ENCODE measurements at regions not wholly inside any gene's neighbourhood (a gene's known extent, or its start where the extent isn't known, plus 50 kb on each side); places are given as distances from the start of the nearest gene placed in this dataset.

GRCh38 chr1:193753038-193753756, 566.8 kb upstream of the B3GALT2 start:
- Histone ChIP-seq H3K9me3 (ENCODE audit: control insufficient read depth in 2 of 2, insufficient read depth in 1 of 2, low read length in 1 of 2) (no peaks in the 10 kb centered on the region), H3K4me1 (ENCODE audit: control insufficient read depth in 2 of 2, insufficient read depth in 2 of 2, low read length in 2 of 2) (no peaks in the 10 kb centered on the region), H3K36me3 (ENCODE audit: control insufficient read depth in 2 of 2, insufficient read depth in 2 of 2, low read length in 1 of 2) (no peaks in the 10 kb centered on the region), H3K27me3 (ENCODE audit: control insufficient read depth in 2 of 2, insufficient read depth in 1 of 2, low read length in 1 of 2) (no peaks in the 10 kb centered on the region), H3K27ac (ENCODE audit: low read depth in 1 of 2, low read length in 1 of 2) (no peak overlapping the region), H3K4me3 (ENCODE audit: low read length in 2 of 2) (no peak overlapping the region)
- no peak for DNase-seq (ENCODE audit: low read depth in 6 of 9, low spot score in 9 of 9)
- 96% methylated on average over 5 of the region's 5 CpGs for WGBS

- WGBS, result 98% methylated on average over 2 of the region's 2 CpGs
- H3K36me3 ChIP-seq (ENCODE audit: control insufficient read depth in 2 of 2, insufficient read depth in 2 of 2, low read length in 1 of 2), result no peaks in the 10 kb centered on the region
- no peaks in the 10 kb centered on the region for H3K4me1 ChIP-seq (ENCODE audit: control insufficient read depth in 2 of 2, insufficient read depth in 2 of 2, low read length in 2 of 2)
- H3K27ac ChIP-seq (ENCODE audit: low read depth in 1 of 2, low read length in 1 of 2), result no peak overlapping the region
- no peak overlapping the region for H3K4me3 ChIP-seq (ENCODE audit: low read length in 2 of 2)
- no peaks in the 10 kb centered on the region for H3K27me3 ChIP-seq (ENCODE audit: control insufficient read depth in 2 of 2, insufficient read depth in 1 of 2, low read length in 1 of 2)
- H3K9me3 ChIP-seq (ENCODE audit: control insufficient read depth in 2 of 2, insufficient read depth in 1 of 2, low read length in 1 of 2), result no peaks in the 10 kb centered on the region
- DNase-seq (ENCODE audit: low read depth in 6 of 9, low spot score in 9 of 9), result no peak
Observed at GRCh38 chr1:193749868-193750267, 563.5 kb upstream of the B3GALT2 start.

GRCh38 chr1:193747579-193747978, 561.2 kb upstream of the B3GALT2 start:
- H3K27ac ChIP-seq (ENCODE audit: low read depth in 1 of 2, low read length in 1 of 2), result no peak overlapping the region
- H3K4me1 ChIP-seq (ENCODE audit: control insufficient read depth in 2 of 2, insufficient read depth in 2 of 2, low read length in 2 of 2), result no peaks in the 10 kb centered on the region
- 96% methylated on average over 1 of the region's 1 CpG for WGBS
- no peaks in the 10 kb centered on the region for H3K36me3 ChIP-seq (ENCODE audit: control insufficient read depth in 2 of 2, insufficient read depth in 2 of 2, low read length in 1 of 2)
- no peaks in the 10 kb centered on the region for H3K27me3 ChIP-seq (ENCODE audit: control insufficient read depth in 2 of 2, insufficient read depth in 1 of 2, low read length in 1 of 2)
- H3K4me3 ChIP-seq (ENCODE audit: low read length in 2 of 2), result no peak overlapping the region
- H3K9me3 ChIP-seq (ENCODE audit: control insufficient read depth in 2 of 2, insufficient read depth in 1 of 2, low read length in 1 of 2), result no peaks in the 10 kb centered on the region
- DNase-seq (ENCODE audit: low read depth in 6 of 9, low spot score in 9 of 9), result no peak

DNA sequence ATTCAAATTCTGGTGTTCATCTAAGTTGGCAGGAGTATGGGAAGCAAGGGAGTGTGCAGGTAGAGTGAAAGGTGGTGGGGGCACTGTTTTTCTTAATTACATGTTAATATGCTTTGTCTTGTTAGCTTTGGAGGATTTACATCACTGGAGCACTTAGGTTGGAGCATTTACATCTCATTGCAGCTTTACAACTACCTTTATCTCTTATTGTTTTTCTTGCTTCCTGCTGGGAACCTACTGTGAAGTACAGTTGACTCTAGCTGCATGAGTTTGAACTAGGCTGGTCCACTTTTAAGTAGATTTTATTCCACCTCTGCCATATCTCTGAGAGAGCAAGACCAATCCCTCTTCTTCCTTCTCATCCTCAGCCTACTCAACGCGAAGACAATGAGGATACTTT, 554.8 kb upstream of the B3GALT2 start:
- no peak for DNase-seq (ENCODE audit: low read depth in 6 of 9, low spot score in 9 of 9)
- 95% methylated on average over 2 of the region's 2 CpGs for WGBS

GRCh38 chr1:193740762-193741161, 554.3 kb upstream of the B3GALT2 start:
- Histone ChIP-seq H3K27ac (ENCODE audit: low read depth in 1 of 2, low read length in 1 of 2) (no peak overlapping the region), H3K9me3 (ENCODE audit: control insufficient read depth in 2 of 2, insufficient read depth in 1 of 2, low read length in 1 of 2) (no peaks in the 10 kb centered on the region), H3K4me1 (ENCODE audit: control insufficient read depth in 2 of 2, insufficient read depth in 2 of 2, low read length in 2 of 2) (no peaks in the 10 kb centered on the region), H3K4me3 (ENCODE audit: low read length in 2 of 2) (no peak overlapping the region), H3K27me3 (ENCODE audit: control insufficient read depth in 2 of 2, insufficient read depth in 1 of 2, low read length in 1 of 2) (no peaks in the 10 kb centered on the region), H3K36me3 (ENCODE audit: control insufficient read depth in 2 of 2, insufficient read depth in 2 of 2, low read length in 1 of 2) (no peaks in the 10 kb centered on the region)
- WGBS, result 98% methylated on average over 1 of the region's 1 CpG
- no peak for DNase-seq (ENCODE audit: low read depth in 6 of 9, low spot score in 9 of 9)

More for the DNA sequence above, 554.8 kb upstream of the B3GALT2 start:
- Histone ChIP-seq H3K9me3 (ENCODE audit: control insufficient read depth in 2 of 2, insufficient read depth in 1 of 2, low read length in 1 of 2) (no peaks in the 10 kb centered on the region), H3K4me3 (ENCODE audit: low read length in 2 of 2) (no peak overlapping the region), H3K27me3 (ENCODE audit: control insufficient read depth in 2 of 2, insufficient read depth in 1 of 2, low read length in 1 of 2) (no peaks in the 10 kb centered on the region), H3K36me3 (ENCODE audit: control insufficient read depth in 2 of 2, insufficient read depth in 2 of 2, low read length in 1 of 2) (no peaks in the 10 kb centered on the region), H3K27ac (ENCODE audit: low read depth in 1 of 2, low read length in 1 of 2) (no peak overlapping the region), H3K4me1 (ENCODE audit: control insufficient read depth in 2 of 2, insufficient read depth in 2 of 2, low read length in 2 of 2) (no peaks in the 10 kb centered on the region)

GRCh38 chr1:193736507-193736906, 550.1 kb upstream of the B3GALT2 start:
- DNase-seq (ENCODE audit: low read depth in 6 of 9, low spot score in 9 of 9), result no peak
- Histone ChIP-seq H3K9me3 (ENCODE audit: control insufficient read depth in 2 of 2, insufficient read depth in 1 of 2, low read length in 1 of 2) (no peaks in the 10 kb centered on the region), H3K4me3 (ENCODE audit: low read length in 2 of 2) (no peak overlapping the region), H3K27me3 (ENCODE audit: control insufficient read depth in 2 of 2, insufficient read depth in 1 of 2, low read length in 1 of 2) (no peaks in the 10 kb centered on the region), H3K36me3 (ENCODE audit: control insufficient read depth in 2 of 2, insufficient read depth in 2 of 2, low read length in 1 of 2) (no peaks in the 10 kb centered on the region), H3K4me1 (ENCODE audit: control insufficient read depth in 2 of 2, insufficient read depth in 2 of 2, low read length in 2 of 2) (no peaks in the 10 kb centered on the region), H3K27ac (ENCODE audit: low read depth in 1 of 2, low read length in 1 of 2) (no peak overlapping the region)
- 95% methylated on average over 3 of the region's 3 CpGs for WGBS

- WGBS, result 94% methylated on average over 3 of the region's 3 CpGs
- DNase-seq (ENCODE audit: low read depth in 6 of 9, low spot score in 9 of 9), result no peak
- Histone ChIP-seq H3K4me1 (ENCODE audit: control insufficient read depth in 2 of 2, insufficient read depth in 2 of 2, low read length in 2 of 2) (no peaks in the 10 kb centered on the region), H3K27ac (ENCODE audit: low read depth in 1 of 2, low read length in 1 of 2) (no peak overlapping the region), H3K9me3 (ENCODE audit: control insufficient read depth in 2 of 2, insufficient read depth in 1 of 2, low read length in 1 of 2) (no peaks in the 10 kb centered on the region), H3K27me3 (ENCODE audit: control insufficient read depth in 2 of 2, insufficient read depth in 1 of 2, low read length in 1 of 2) (no peaks in the 10 kb centered on the region), H3K4me3 (ENCODE audit: low read length in 2 of 2) (no peak overlapping the region), H3K36me3 (ENCODE audit: control insufficient read depth in 2 of 2, insufficient read depth in 2 of 2, low read length in 1 of 2) (no peaks in the 10 kb centered on the region)
Observed at GRCh38 chr1:193733674-193734073, 547.3 kb upstream of the B3GALT2 start.

- no peak for DNase-seq (ENCODE audit: low read depth in 6 of 9, low spot score in 9 of 9)
- Histone ChIP-seq H3K9me3 (ENCODE audit: control insufficient read depth in 2 of 2, insufficient read depth in 1 of 2, low read length in 1 of 2) (no peaks in the 10 kb centered on the region), H3K4me3 (ENCODE audit: low read length in 2 of 2) (no peak overlapping the region), H3K27ac (ENCODE audit: low read depth in 1 of 2, low read length in 1 of 2) (no peak overlapping the region), H3K27me3 (ENCODE audit: control insufficient read depth in 2 of 2, insufficient read depth in 1 of 2, low read length in 1 of 2) (no peaks in the 10 kb centered on the region), H3K36me3 (ENCODE audit: control insufficient read depth in 2 of 2, insufficient read depth in 2 of 2, low read length in 1 of 2) (no peaks in the 10 kb centered on the region), H3K4me1 (ENCODE audit: control insufficient read depth in 2 of 2, insufficient read depth in 2 of 2, low read length in 2 of 2) (no peaks in the 10 kb centered on the region)
- WGBS, result 85% methylated on average over 3 of the region's 3 CpGs
Observed at GRCh38 chr1:193730017-193730416, 543.6 kb upstream of the B3GALT2 start.

DNA sequence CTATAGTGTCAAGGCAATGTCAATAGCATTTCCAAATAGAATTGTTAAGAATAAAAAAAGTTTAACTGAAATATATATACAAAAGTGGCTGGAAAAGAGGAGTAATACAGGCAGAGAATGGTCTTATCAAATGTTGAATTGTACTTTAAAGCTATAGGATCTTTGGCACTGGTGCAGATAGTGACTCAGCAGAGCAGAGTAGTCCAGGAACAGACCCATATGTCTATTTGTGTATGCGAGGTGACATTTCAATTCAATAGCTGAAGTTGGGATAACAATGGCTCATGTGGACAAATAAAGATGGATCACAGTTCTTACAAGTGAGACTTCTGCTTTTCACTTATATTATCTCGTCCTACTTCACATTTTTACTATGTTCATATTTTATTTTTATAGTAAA, 543.0 kb upstream of the B3GALT2 start:
- Histone ChIP-seq H3K27ac (ENCODE audit: low read depth in 1 of 2, low read length in 1 of 2) (no peak overlapping the region), H3K4me1 (ENCODE audit: control insufficient read depth in 2 of 2, insufficient read depth in 2 of 2, low read length in 2 of 2) (no peaks in the 10 kb centered on the region), H3K4me3 (ENCODE audit: low read length in 2 of 2) (no peak overlapping the region), H3K36me3 (ENCODE audit: control insufficient read depth in 2 of 2, insufficient read depth in 2 of 2, low read length in 1 of 2) (no peaks in the 10 kb centered on the region), H3K27me3 (ENCODE audit: control insufficient read depth in 2 of 2, insufficient read depth in 1 of 2, low read length in 1 of 2) (no peaks in the 10 kb centered on the region), H3K9me3 (ENCODE audit: control insufficient read depth in 2 of 2, insufficient read depth in 1 of 2, low read length in 1 of 2) (no peaks in the 10 kb centered on the region)
- no peak for DNase-seq (ENCODE audit: low read depth in 6 of 9, low spot score in 9 of 9)
- 81% methylated on average over 2 of the region's 2 CpGs for WGBS
